GM06990 (cell line): ENCODE measurements at regions not wholly inside any gene's neighbourhood (a gene's known extent, or its start where the extent isn't known, plus 50 kb on each side); places are given as distances from the start of the nearest gene placed in this dataset.
A peak's percentile ranks its signal among the peaks of the same experiment; 100 is the strongest.
"Not testable (repeated sequence)": the region's sequence is repeated elsewhere in the genome, so short reads cannot be mapped to it uniquely, and the experiment has no call there.

Experiments
- DNase-seq: peaks from one replicate; pipeline ENCODE4 v3.0.0-alpha.2; 2011; ENCODE audit not compliant: insufficient read length; ENCODE audit errors: extremely low read depth
- H3K27me3 ChIP-seq: replicated peaks from 2 replicates; pipeline ENCODE4 v1.6.0; 2011; ENCODE audit warnings: low read length; ENCODE audit not compliant: control insufficient read depth, insufficient read depth
- H3K36me3 ChIP-seq: 2 replicates; pipeline ENCODE4 v1.5.1; 2011; ENCODE audit warnings: low read length; ENCODE audit not compliant: control insufficient read depth, insufficient read depth
- H3K4me3 ChIP-seq: replicated peaks from 2 replicates; pipeline ENCODE4 v1.5.1; 2011; ENCODE audit warnings: low read depth, mild to moderate bottlenecking, control low read depth, low read length
- TF ChIP-seq, protein P1 (sequence below): IDR thresholded peaks from 2 replicates; pipeline ENCODE4 v1.5.1; 2011; ENCODE audit warnings: low read length, control low read depth, mild to moderate bottlenecking, inconsistent platforms; ENCODE audit not compliant: insufficient read depth, poor library complexity, severe bottlenecking

DNA sequence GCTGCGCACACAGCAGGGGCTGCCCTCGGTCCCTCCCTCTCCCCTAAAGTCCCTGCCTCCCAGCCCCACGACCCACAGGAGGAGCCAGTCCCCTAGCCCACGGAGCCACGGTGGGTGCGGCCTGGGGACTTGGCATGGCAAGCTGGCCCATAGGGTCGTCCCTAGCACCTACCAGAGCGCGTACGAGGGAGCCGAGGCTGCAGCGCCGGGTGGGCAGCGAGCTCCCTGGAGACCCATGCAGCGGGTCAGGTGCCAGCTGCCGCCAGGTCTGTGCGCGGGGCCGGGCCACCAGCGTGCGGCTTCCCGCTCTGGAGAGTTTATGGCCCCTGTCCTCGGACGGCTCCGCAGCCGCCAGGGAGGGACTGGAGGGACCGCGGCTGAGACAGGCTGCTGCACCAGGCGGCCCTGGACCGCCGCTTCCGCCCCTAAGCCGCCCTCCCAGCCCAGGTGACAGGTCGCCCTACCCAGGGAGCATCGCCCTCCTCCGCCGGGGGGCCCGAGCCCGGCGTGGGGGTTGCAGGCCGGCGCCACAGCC lies 273.6 kb downstream of the CCDC74A start:
- TF ChIP-seq, protein P1, sequence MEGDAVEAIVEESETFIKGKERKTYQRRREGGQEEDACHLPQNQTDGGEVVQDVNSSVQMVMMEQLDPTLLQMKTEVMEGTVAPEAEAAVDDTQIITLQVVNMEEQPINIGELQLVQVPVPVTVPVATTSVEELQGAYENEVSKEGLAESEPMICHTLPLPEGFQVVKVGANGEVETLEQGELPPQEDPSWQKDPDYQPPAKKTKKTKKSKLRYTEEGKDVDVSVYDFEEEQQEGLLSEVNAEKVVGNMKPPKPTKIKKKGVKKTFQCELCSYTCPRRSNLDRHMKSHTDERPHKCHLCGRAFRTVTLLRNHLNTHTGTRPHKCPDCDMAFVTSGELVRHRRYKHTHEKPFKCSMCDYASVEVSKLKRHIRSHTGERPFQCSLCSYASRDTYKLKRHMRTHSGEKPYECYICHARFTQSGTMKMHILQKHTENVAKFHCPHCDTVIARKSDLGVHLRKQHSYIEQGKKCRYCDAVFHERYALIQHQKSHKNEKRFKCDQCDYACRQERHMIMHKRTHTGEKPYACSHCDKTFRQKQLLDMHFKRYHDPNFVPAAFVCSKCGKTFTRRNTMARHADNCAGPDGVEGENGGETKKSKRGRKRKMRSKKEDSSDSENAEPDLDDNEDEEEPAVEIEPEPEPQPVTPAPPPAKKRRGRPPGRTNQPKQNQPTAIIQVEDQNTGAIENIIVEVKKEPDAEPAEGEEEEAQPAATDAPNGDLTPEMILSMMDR = no peak
- Histone ChIP-seq H3K27me3 (no peaks in the 10 kb centered on the region), H3K4me3 (no peak overlapping the region), H3K36me3 (no peaks in the 10 kb centered on the region)
- peak; percentile 9 for DNase-seq

DNA sequence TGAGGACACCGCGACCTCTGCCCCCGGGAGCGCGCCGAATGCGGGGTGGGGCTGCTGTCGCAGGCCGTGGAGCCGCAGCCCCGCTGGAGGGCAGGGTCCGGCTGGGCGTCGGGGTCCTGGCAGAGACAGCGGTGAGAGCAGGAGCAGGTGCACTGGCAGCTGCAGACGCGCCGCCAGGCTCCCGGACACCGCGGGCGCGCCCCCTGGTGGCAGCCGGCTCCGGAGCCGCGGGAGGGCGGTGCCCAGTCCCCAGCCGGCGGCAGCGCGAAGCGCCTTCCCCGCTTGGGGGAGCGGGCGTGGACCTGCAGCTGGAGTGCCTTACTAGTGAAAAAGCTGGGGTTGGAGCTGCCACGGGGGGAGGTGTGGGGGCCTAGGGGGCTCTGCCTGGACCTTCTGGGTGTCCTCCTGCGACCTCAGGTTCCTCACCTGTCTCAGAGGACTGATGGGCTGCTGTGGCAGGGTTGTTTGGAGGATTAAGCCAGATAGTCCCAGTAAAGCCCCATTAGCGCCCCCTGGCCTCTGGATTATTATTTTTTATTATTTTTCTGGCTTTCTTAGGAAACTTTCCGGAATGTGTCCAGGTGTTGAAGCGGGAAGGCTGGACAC lies 274.2 kb downstream of the CCDC74A start:
- not testable (repeated sequence) for H3K27me3 ChIP-seq, H3K36me3 ChIP-seq
- H3K4me3 ChIP-seq = peak overlapping the region; percentile 44
- TF ChIP-seq, protein P1 = peak; percentile 35
- peak; percentile 81 for DNase-seq

DNA sequence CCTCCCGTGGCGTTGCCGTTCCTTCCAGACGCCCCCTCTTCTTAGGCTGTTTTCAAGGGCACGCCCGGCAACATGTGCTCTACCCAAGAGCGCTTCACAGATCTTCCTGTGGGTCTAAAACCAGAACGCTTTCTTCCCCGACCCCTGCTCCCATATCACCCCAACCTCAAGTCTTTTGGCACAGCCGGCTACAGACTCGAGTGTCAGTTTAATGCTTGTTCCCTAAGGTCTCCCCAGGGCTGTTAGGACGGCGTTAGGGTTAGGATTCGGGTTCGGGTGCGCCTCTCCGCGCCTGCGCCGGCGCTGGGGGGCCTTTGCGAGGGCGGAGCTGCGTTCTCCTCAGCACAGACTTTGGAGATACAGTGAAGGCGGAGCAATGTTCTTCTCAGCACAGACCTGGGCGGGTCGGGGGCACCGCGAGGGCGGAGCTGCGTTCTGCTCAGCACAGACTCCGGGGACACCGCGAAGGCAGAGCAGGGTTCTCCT lies 274.7 kb downstream of the CCDC74A start:
- DNase-seq = peak; percentile 38
- peak overlapping the region; percentile 44 for H3K4me3 ChIP-seq
- not testable (repeated sequence) for H3K27me3 ChIP-seq

DNA sequence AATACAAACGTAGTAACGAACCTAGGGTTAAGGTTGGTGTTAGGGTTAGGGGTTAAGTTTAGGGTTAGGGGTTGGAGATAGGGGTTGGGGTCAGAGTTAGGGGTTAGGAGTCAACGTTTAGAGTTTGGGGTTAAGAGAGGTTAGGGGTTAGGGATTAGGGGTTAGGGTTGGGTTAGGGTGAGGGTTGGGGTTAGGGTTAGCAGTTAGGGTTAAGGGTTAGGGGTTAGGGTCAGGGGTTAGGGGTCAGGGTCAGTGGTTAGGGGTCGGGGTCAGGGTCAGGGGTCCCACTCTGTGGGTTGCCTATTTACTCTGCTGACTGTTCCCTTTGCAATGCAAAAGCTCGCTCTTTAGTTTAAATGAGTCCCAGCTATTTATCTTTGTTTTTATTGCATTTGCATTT lies 275.5 kb downstream of the CCDC74A start:
- not testable (repeated sequence) for H3K36me3 ChIP-seq, H3K27me3 ChIP-seq, DNase-seq, H3K4me3 ChIP-seq

More for the DNA sequence above, 274.7 kb downstream of the CCDC74A start:
- H3K36me3 ChIP-seq = not testable (repeated sequence)

DNA sequence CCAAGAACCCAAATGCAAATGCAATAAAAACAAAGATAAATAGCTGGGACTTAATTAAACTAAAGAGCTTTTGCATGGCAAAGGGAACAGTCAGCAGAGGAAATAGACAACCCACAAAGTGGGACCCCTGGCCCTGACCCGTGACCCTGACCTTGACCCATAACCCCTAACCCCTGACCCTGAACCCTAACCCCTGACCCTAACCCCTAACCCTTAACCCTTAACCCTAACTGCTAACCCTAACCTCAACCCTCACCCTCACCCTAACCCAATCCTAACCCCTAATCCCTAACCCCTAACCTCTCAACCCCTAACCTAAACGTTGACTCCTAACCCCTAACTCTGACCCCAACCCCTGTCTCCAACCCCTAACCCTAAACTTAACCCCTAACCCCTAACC lies 284.9 kb downstream of the CCDC74A start:
- H3K4me3 ChIP-seq, DNase-seq, H3K36me3 ChIP-seq, H3K27me3 ChIP-seq: not testable (repeated sequence)

DNA sequence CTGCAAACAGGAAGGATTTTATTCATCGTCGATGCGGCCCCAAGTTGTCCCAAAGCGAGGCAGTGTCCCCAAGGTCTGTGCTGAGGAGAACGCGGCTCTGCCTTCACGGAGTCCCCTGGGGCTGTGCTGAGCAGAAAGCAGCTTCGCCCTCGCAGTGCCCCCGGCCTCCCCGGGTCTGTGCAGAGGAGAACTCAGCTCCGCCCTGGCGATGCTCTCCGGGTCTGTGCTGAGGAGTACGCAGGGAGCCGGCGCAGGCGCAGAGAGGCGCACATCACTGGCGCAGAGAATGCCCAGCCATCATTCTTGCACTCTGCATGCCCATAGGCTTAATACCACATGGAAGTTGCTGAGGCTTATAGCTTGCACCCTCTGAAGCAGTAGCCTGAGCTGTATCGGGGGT lies 285.7 kb downstream of the CCDC74A start:
- H3K36me3 ChIP-seq, DNase-seq, H3K27me3 ChIP-seq, H3K4me3 ChIP-seq: not testable (repeated sequence)

DNA sequence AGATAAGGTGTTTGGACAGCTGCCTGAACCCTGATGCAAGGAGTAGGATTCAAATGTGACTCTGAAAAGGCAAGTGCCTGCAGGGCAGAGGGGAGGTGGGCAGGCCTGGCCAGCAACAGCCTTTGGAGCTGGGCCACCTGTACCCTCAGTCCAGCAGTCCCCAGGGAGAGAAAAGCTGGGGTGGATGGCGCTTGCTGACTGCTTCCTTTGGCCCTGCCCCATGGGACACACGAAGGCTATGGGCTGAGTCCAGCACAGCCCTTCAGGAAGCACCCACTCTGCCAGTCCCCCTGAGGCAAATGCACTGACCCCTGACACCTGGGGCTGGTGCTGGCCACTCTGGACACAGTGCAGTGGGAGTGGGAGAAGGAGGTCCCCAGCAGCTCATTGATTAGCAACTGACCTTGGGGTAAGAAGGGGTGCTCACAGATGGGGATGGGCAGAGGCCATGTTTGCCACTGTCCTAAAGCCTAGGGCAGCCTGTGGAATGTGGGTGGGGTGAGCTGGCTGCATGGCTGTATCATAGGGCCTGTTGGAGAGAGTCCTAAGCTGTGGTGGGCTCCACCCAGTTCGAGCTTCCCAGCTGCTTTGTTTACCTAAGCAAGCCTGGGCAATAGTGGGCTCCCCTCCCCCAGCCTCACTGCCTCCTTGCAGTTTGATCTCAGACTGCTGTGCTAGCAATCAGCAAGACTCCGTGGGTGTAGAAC lies 290.7 kb downstream of the CCDC74A start:
- H3K36me3 ChIP-seq, H3K27me3 ChIP-seq, DNase-seq, H3K4me3 ChIP-seq: not testable (repeated sequence)

DNA sequence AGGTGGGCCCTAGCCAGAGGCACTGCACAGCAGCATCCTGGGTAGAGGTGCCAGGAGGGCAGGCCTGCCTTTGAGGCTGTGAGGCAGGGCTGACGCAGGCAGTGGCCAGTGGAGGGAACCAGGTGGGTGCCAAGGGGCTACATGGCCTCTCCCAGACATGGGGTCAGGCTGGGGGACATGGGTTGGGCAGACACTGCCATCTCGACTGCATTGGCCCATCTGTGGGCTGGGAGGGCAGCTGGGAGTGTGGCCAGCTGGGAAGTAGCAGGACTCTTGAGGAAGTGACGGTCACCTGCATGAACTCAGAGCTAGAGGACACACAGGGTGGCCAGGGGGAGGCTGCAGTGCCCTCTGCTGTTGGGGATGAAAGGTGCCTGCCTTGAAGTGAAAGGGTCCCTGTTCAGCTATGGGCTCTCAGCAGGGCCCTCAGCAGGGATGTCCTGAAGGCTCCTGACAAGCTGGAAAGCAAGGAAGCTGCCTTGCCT lies 294.6 kb downstream of the CCDC74A start:
- not testable (repeated sequence) for H3K4me3 ChIP-seq, H3K27me3 ChIP-seq, H3K36me3 ChIP-seq, DNase-seq
- TF ChIP-seq, protein P1 = peak; percentile 20

DNA sequence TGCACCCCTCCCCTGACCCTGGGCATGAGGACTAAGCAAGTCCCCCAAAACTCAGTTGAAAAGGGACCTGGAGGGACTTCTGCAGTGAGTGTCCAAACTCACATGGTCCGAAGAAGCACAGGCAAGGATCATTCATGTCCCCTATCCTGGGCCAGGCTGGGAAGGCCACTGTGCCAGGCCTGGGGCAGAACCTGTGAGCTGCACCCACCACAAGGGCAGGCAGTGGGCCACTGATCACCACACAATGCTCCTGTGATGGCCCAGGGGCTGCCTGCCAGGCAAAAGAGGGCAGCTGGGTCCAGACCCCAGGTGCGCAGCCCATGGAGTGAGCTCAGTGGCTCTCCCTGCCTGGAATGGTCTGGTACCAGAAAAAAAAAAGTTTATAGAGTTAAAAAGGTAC lies 295.4 kb downstream of the CCDC74A start:
- H3K4me3 ChIP-seq, H3K27me3 ChIP-seq, H3K36me3 ChIP-seq, DNase-seq: not testable (repeated sequence)

DNA sequence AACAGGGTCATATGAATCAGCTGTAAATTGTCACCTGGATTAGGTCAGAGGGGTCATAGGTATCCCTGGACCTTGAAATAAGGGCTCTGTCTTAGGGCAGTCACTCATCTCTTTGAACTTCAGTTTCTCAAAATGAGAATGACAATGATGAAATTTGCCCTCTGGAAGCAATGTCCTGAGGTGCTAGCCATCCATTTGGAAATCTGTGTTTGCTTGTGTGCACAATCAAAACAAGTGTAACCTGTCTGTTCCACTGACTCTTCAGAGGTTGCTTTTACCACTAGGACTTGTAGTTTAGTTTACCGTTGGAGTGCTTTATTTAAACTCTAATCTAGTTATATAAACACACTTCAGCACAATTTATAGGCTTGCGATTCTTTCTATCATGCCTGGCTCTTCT lies 297.3 kb downstream of the CCDC74A start:
- DNase-seq, H3K36me3 ChIP-seq, H3K4me3 ChIP-seq, H3K27me3 ChIP-seq: not testable (repeated sequence)
